Coronary artery (tissue), 2 donors: ENCODE measurements at regions not wholly inside any gene's neighbourhood (a gene's known extent, or its start where the extent isn't known, plus 50 kb on each side); places are given as distances from the start of the nearest gene placed in this dataset.

Experiments used
- DNase-seq: peaks from one replicate; pipeline ENCODE4 v3.0.0-alpha.2; 2017; ENCODE audit warnings: low spot score
- H3K27ac ChIP-seq, 2 donors: fragments of 200-600 bp; sonication (generic); one replicate each; pipeline ENCODE4 v1.5.1; 2016 to 2019
- H3K4me3 ChIP-seq: fragments of 200-600 bp; sonication (generic); 2 replicates; pipeline ENCODE4 v1.5.1; 2016; ENCODE audit warnings: mild to moderate bottlenecking, moderate library complexity
- TF ChIP-seq, protein P1 (sequence below): fragments of 200-600 bp; sonication (generic); IDR thresholded peaks from one replicate; pipeline ENCODE4 v1.5.1; 2019; ENCODE audit warnings: antibody characterized with exemption

DNA sequence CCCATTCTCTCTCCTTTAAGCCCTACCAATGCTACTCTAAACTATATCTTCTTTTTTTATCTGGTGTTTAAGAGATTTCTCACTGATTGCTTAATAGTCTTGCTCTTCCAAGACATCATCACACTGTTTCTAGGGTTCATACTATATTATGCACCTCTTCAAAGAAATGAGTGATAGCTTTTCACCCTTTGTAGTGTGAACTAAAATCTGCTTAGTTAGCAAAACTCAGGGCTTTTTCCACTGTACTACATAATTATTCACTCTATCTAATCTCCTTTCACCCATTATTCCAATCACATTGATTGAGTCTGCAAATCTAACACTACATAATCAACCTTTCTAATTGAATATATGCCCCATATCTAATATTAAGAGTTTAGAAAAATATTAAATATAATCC, 456.0 kb upstream of the SOX9 start:
- TF ChIP-seq, protein P1, sequence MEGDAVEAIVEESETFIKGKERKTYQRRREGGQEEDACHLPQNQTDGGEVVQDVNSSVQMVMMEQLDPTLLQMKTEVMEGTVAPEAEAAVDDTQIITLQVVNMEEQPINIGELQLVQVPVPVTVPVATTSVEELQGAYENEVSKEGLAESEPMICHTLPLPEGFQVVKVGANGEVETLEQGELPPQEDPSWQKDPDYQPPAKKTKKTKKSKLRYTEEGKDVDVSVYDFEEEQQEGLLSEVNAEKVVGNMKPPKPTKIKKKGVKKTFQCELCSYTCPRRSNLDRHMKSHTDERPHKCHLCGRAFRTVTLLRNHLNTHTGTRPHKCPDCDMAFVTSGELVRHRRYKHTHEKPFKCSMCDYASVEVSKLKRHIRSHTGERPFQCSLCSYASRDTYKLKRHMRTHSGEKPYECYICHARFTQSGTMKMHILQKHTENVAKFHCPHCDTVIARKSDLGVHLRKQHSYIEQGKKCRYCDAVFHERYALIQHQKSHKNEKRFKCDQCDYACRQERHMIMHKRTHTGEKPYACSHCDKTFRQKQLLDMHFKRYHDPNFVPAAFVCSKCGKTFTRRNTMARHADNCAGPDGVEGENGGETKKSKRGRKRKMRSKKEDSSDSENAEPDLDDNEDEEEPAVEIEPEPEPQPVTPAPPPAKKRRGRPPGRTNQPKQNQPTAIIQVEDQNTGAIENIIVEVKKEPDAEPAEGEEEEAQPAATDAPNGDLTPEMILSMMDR, result no peak
- no peak overlapping the region for H3K4me3 ChIP-seq
- no peak overlapping the region for H3K27ac ChIP-seq
- DNase-seq, result no peak

DNA sequence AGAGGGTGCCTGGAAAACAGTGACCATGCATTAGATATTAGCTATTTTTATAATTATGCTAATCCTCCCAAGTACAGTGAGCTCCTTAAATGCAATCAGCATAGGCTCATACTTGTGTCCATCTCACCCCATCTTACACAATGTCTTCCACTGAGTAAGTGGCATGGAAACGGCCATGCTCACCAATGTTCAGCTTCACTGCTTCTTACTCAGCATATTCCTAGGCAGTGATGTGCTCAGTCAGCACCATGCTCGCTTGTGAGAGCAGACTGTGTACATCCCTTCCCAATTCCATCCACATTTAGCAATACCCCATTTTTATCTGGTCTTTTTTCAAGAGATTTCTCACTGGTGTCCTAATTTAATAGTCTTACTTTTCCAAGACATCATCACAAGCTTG, 454.8 kb upstream of the SOX9 start:
- DNase-seq, result no peak
- TF ChIP-seq, protein P1, result no peak
- H3K4me3 ChIP-seq, result no peak overlapping the region
- no peak overlapping the region for H3K27ac ChIP-seq

DNA sequence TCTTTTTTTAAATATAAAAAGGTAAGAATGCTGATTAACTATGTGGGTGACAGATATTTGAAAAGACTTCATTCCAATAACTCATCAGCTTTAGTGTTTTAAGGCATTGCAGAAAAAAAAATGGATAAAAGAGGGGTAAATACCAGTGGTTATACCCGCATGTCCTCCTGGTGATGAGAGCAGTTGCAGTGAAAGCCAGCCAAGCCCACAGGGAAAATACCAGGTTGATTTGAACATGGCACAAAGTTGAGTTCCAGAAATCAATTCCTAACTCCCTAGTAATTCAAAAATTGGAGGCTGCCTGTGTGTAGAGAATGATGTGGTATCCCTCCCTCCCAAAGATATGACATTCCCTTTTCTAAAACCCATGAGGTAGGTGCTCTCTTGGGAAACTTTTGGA, 453.2 kb upstream of the SOX9 start:
- DNase-seq, result no peak
- TF ChIP-seq, protein P1, result no peak
- no peak overlapping the region for H3K4me3 ChIP-seq

DNA sequence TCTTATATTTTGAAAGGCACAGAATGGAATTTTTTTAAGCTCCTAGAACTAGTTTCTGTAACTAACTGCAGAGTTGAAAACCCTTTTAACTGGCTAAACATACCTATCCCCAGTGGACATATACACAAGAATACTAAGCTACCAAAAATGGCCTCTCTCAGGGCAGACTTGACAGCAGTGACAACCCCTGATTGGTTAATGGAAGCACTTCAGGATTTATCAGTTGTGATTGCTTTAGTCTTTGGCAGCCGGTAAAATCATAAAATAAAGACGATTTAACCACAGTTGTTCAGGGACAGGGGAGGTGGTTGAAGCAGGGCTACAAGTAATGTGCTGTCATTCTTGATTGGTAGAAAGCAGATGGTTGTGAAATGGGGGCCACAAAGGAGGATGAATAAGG, 452.0 kb upstream of the SOX9 start:
- Histone ChIP-seq H3K27ac (no peak overlapping the region), H3K4me3 (no peak overlapping the region)
- no peak for DNase-seq
- TF ChIP-seq, protein P1, result no peak

More for the DNA sequence above, 453.2 kb upstream of the SOX9 start:
- H3K27ac ChIP-seq, result no peak overlapping the region

DNA sequence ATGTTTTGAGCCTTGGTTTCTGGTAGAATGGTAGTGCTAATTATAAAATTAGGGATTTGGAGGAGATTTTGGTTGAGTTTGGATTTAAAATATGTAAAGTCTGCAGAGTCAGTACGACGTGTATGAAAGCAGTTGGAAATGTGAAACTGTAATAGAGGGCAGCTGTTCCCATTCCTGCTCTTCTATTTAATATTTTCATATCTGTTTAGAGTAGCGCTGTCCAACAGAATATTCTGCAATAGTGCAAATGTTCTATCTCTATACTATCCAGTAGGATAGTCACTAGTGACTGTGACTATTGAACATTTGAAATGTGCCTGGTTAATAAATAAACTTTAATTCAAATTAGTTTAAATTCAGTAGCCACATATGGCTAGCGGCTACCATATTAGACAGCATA, 443.4 kb upstream of the SOX9 start:
- H3K27ac ChIP-seq, result no peak overlapping the region
- DNase-seq, result no peak
- TF ChIP-seq, protein P1, result no peak
- no peak overlapping the region for H3K4me3 ChIP-seq

DNA sequence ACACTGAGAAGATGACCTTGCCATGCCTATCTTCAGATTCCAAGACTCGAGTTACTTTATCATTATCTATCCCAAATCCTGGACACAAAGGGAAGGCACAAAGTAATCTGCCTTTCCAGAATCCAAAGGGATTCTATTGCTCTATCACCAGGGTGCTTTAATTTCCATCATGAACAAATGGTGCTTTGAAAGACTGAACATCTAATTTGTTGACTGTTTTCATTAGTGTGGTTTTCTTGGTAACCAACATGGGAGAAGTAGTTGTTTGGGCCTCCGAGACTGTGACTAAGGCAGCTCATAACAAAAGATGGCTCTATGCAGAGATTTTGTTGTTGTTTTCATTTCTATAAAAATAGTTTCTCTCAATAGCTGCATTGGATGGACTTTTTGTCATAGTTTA, 441.0 kb upstream of the SOX9 start:
- no peak overlapping the region for H3K27ac ChIP-seq
- no peak for DNase-seq
- TF ChIP-seq, protein P1, result no peak
- no peak overlapping the region for H3K4me3 ChIP-seq

DNA sequence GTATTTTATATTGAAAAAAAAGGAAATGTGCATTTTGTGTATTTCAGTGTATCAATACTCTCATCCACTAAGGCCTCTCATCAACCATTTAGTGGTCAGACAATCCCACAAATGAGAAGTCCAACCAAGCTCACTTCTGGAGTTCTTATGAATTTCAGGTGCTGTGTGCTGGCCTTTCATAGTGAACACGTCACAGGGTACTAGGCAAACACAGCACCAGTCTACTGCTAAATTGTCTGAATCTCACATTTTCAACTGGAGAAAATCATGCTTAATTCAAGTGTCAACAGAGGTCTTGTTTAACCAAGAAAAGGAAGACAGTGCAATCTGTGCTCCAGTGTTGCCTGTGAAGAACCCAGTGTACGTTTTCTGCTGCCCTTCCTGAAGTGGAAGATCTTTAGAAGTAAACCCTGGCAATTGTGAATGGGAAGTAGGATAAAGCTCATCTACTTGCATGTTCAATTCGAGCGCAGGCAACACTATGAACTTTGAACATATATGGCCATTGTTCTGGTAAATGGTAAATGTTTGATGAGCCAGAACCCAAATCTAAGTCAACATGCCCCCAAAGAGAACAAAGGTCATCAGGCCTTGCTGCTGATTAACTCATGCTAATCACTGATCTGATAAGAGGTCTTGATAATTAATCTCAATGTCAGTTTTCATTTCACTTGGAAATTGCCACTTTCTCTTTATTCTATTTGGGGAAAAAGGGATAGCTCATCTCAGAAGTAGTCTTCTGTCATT, 439.2 kb upstream of the SOX9 start:
- no peak for DNase-seq
- no peak overlapping the region for H3K4me3 ChIP-seq
- TF ChIP-seq, protein P1, result no peak
- no peak overlapping the region for H3K27ac ChIP-seq
